ENCODE measurements at regions not wholly inside any gene's neighbourhood (a gene's known extent, or its start where the extent isn't known, plus 50 kb on each side); places are given as distances from the start of the nearest gene placed in this dataset.

- TF ChIP-seq HBP1 (CRISPR knock-in tag; IDR thresholded peaks at IDR 0.05; ENCODE audit: low read depth) (no peak), SP140L (CRISPR knock-in tag; IDR thresholded peaks at IDR 0.05; ENCODE audit: borderline replicate concordance) (no peak), JARID2 (CRISPR knock-in tag; IDR thresholded peaks at IDR 0.05; ENCODE audit: insufficient replicate concordance) (no peak), RFX3 (CRISPR knock-in tag; IDR thresholded peaks at IDR 0.05) (no peak)
Observed at GRCh38 chr15:31510057-31510456, 183.4 kb downstream of the KLF13 start (continued).

DNA sequence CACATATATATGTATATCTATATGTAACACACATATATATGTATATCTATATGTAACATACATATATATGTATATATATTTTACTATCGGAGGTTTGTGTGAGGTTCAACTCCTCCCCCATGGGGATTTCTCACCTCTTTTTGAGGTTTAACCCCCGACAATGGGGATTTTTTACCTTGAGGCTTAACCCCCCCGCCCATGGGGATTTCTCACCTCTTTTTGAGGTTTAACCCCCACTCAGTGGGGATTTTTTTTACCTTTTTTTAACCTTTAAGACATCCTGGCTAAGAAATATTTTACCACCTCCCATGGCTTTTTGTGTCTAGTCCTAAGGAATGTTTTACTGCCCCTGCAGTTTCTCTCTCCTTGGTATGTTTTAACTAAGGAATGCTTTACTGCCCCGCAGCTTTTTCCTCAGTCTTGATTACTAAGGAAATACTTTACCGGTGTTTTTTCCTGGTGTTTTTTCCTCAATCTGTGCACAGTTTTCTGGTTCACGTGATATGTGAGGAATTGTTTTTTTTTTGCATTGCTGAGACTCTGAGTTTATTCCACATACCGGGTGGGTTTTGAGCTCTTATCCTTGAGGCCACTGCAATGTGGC lies 185.2 kb downstream of the KLF13 start:
- DNase-seq (ENCODE audit: low spot score), result no peak
- Histone ChIP-seq H3K9ac (ENCODE audit: insufficient read depth, low read depth, low read length) (no peak overlapping the region), H2AFZ (ENCODE audit: low read length) (no peak overlapping the region), H3K36me3 (replicated peaks in 1 of 2; ENCODE audit: control insufficient read depth in 1 of 2, insufficient read depth in 2 of 2, low read length in 2 of 2) (no peaks in the 10 kb centered on the region), H4K20me1 (ENCODE audit: insufficient read depth, low read length) (no peaks in the 10 kb centered on the region), H3K4me3 (replicated peaks in 1 of 3; ENCODE audit: insufficient read depth in 1 of 3, low read depth in 2 of 3, low read length in 3 of 3) (no peak overlapping the region), H3K4me2 (ENCODE audit: low read depth, low read length) (no peak overlapping the region), H3K9me3 (ENCODE audit: low read length) (no peaks in the 10 kb centered on the region), H3K4me1 (ENCODE audit: insufficient read depth, low read length) (no peaks in the 10 kb centered on the region), H3K79me2 (ENCODE audit: insufficient read depth, low read length) (no peaks in the 10 kb centered on the region), H3K27me3 (ENCODE audit: control insufficient read depth in 1 of 2, insufficient read depth in 2 of 2, low read length in 2 of 2) (no peaks in the 10 kb centered on the region), H3K27ac (ENCODE audit: extremely low read length, insufficient read depth, low read length) (no peak overlapping the region)
- in situ Hi-C loops (cut with HindIII; ENCODE audit: extremely low pct_ligation_motif_present, low pct_unique_long_range_greater_than_20kb), result no loop called here
- intact Hi-C loops (cut with micrococcal nuclease; ENCODE audit: unreplicated experiment), result no loop called here
- BruUV-seq (replicated peaks), result no TSS peak
- ChIA-PET POLR2A (no interaction called here), CTCF (ENCODE audit: low intra/inter-chr PET ratio, low total read pairs) (no interaction called here)
- ATAC-seq, result no peak
- no peak for FAIRE-seq
- WGBS (ENCODE audit: low lambda C conversion rate), result 33% methylated on average over 7 of the region's 7 CpGs
- no peak for TF ChIP-seq ZFP90 (CRISPR knock-in tag; IDR thresholded peaks at IDR 0.05; ENCODE audit: borderline replicate concordance)
- TF ChIP-seq ZNF225 (CRISPR knock-in tag; IDR thresholded peaks at IDR 0.05), result no peak
- TF ChIP-seq KAT7 (CRISPR knock-in tag; IDR thresholded peaks at IDR 0.05; ENCODE audit: borderline replicate concordance), result no peak
- TF ChIP-seq SAP130 (CRISPR knock-in tag; IDR thresholded peaks at IDR 0.05; ENCODE audit: low read depth), result no peak
- no peak for TF ChIP-seq MIER2 (CRISPR knock-in tag; IDR thresholded peaks at IDR 0.05)
- TF ChIP-seq MATR3 (CRISPR knock-in tag; IDR thresholded peaks at IDR 0.05), result no peak
- TF ChIP-seq NR2C2 (CRISPR knock-in tag; IDR thresholded peaks at IDR 0.05; ENCODE audit: borderline replicate concordance), result no peak
- no peak for TF ChIP-seq CENPX (CRISPR knock-in tag; IDR thresholded peaks at IDR 0.05)
- no peak for TF ChIP-seq RAD51 (IDR thresholded peaks at IDR 0.05; ENCODE audit: borderline replicate concordance)
- TF ChIP-seq ZNF768 (CRISPR knock-in tag; IDR thresholded peaks at IDR 0.05), result no peak
- TF ChIP-seq ZBTB1 (CRISPR knock-in tag; IDR thresholded peaks at IDR 0.05; ENCODE audit: borderline replicate concordance), result no peak
- TF ChIP-seq, protein P1, sequence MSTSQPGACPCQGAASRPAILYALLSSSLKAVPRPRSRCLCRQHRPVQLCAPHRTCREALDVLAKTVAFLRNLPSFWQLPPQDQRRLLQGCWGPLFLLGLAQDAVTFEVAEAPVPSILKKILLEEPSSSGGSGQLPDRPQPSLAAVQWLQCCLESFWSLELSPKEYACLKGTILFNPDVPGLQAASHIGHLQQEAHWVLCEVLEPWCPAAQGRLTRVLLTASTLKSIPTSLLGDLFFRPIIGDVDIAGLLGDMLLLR (CRISPR knock-in tag; IDR thresholded peaks at IDR 0.05), result no peak
- no peak for TF ChIP-seq TIGD3 (CRISPR knock-in tag; IDR thresholded peaks at IDR 0.05; ENCODE audit: borderline replicate concordance)
- no peak for TF ChIP-seq ZFP36L2 (CRISPR knock-in tag; IDR thresholded peaks at IDR 0.05)
- no peak for TF ChIP-seq WIZ (CRISPR knock-in tag; IDR thresholded peaks at IDR 0.05)
- TF ChIP-seq PHF20 (CRISPR knock-in tag; IDR thresholded peaks at IDR 0.05), result no peak
- no peak for TF ChIP-seq TFAP4 (IDR thresholded peaks at IDR 0.05; ENCODE audit: borderline replicate concordance, low read depth)

All from HepG2 (cell line).